Embryonic facial prominence (tissue), 1 donor: ENCODE measurements at regions not wholly inside any gene's neighbourhood (a gene's known extent, or its start where the extent isn't known, plus 50 kb on each side); places are given as distances from the start of the nearest gene placed in this dataset.

Experiments used
- DNase-seq: peaks from one replicate; pipeline ENCODE4 v3.0.0-alpha.2; 2016; ENCODE audit errors: extremely low spot score

- no peak for DNase-seq
These were observed 191.2 kb downstream of the METTL4 start for GRCh38 chr18:2380101-2380500.

- no peak for DNase-seq
These were observed 189.8 kb downstream of the METTL4 start for GRCh38 chr18:2381539-2381938.

- DNase-seq = no peak
These were observed 183.7 kb downstream of the METTL4 start for GRCh38 chr18:2387588-2387987.

- no peak for DNase-seq
These were observed 181.1 kb downstream of the METTL4 start for GRCh38 chr18:2390158-2390557.

GRCh38 chr18:2391470-2391869, 179.8 kb downstream of the METTL4 start:
- DNase-seq = no peak

GRCh38 chr18:2392446-2392845, 178.9 kb downstream of the METTL4 start:
- no peak for DNase-seq

- DNase-seq = no peak
These were observed 176.6 kb downstream of the METTL4 start for GRCh38 chr18:2394684-2395083.

- no peak for DNase-seq
These were observed 175.7 kb downstream of the METTL4 start for GRCh38 chr18:2395427-2396161.

GRCh38 chr18:2396162-2396505, 175.2 kb downstream of the METTL4 start:
- no peak for DNase-seq

- no peak for DNase-seq
These were observed 170.6 kb downstream of the METTL4 start for GRCh38 chr18:2400701-2401196.

- DNase-seq = no peak
These were observed 169.2 kb downstream of the METTL4 start for GRCh38 chr18:2402084-2402483.

GRCh38 chr18:2406544-2406943, 164.8 kb downstream of the METTL4 start:
- DNase-seq = no peak

- DNase-seq = no peak
These were observed 163.3 kb downstream of the METTL4 start for GRCh38 chr18:2407961-2408360.

GRCh38 chr18:2409906-2410305, 161.4 kb downstream of the METTL4 start:
- DNase-seq = no peak

GRCh38 chr18:2410688-2411087, 160.6 kb downstream of the METTL4 start:
- DNase-seq = no peak

GRCh38 chr18:2411381-2411960, 159.8 kb downstream of the METTL4 start:
- no peak for DNase-seq

GRCh38 chr18:2412281-2412680, 159.0 kb downstream of the METTL4 start:
- no peak for DNase-seq

GRCh38 chr18:2412996-2413751, 158.1 kb downstream of the METTL4 start:
- DNase-seq = no peak

- no peak for DNase-seq
These were observed 157.1 kb downstream of the METTL4 start for GRCh38 chr18:2414235-2414634.

GRCh38 chr18:2415656-2416055, 155.6 kb downstream of the METTL4 start:
- DNase-seq = no peak

- DNase-seq = no peak
These were observed 153.3 kb downstream of the METTL4 start for GRCh38 chr18:2417861-2418610.

GRCh38 chr18:2420367-2420766, 150.9 kb downstream of the METTL4 start:
- DNase-seq = no peak
